Neural progenitor cell (in vitro differentiated cells): ENCODE measurements at regions not wholly inside any gene's neighbourhood (a gene's known extent, or its start where the extent isn't known, plus 50 kb on each side); places are given as distances from the start of the nearest gene placed in this dataset.
A peak's percentile ranks its signal among the peaks of the same experiment; 100 is the strongest.

ENCODE experiments used
- EZH2 ChIP-seq: fragments of 200-600 bp; sonication (generic); IDR thresholded peaks from 2 replicates; pipeline ENCODE4 v1.6.1; 2017; ENCODE audit warnings: antibody characterized with exemption, mild to moderate bottlenecking, moderate library complexity
- EZH2phosphoT487 ChIP-seq: fragments of 200-600 bp; sonication (generic); IDR thresholded peaks from 2 replicates; pipeline ENCODE4 v1.6.1; 2017; ENCODE audit warnings: antibody characterized with exemption
- TF ChIP-seq, protein P1 (sequence below): fragments of 200-600 bp; sonication (generic); IDR thresholded peaks from 2 replicates; pipeline ENCODE4 v1.5.1; 2017; ENCODE audit warnings: antibody characterized with exemption, mild to moderate bottlenecking

DNA sequence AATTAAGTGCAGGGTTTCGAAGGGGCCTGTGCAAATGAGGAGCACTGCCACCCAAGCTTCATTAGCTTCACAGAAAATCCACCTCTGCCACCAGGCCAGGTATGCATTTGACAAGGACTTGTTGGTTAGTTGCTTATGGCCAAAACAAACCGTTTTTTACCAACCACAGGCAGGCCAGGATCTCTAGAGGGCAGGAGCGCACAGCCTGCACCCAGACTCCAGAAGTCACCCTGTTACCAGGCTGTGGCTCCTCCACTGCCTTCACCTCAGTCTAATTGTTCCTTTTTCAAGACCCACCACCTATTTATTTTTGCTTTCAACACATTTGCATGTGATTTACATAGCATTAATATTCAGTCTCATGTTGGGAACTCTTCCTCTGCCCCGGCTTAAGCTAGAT lies 78.3 kb upstream of the HSPA9 start:
- TF ChIP-seq, protein P1, sequence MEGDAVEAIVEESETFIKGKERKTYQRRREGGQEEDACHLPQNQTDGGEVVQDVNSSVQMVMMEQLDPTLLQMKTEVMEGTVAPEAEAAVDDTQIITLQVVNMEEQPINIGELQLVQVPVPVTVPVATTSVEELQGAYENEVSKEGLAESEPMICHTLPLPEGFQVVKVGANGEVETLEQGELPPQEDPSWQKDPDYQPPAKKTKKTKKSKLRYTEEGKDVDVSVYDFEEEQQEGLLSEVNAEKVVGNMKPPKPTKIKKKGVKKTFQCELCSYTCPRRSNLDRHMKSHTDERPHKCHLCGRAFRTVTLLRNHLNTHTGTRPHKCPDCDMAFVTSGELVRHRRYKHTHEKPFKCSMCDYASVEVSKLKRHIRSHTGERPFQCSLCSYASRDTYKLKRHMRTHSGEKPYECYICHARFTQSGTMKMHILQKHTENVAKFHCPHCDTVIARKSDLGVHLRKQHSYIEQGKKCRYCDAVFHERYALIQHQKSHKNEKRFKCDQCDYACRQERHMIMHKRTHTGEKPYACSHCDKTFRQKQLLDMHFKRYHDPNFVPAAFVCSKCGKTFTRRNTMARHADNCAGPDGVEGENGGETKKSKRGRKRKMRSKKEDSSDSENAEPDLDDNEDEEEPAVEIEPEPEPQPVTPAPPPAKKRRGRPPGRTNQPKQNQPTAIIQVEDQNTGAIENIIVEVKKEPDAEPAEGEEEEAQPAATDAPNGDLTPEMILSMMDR = peak; percentile 36
- TF ChIP-seq EZH2phosphoT487 = no peak
- TF ChIP-seq EZH2 = no peak
